ENCODE measurements at regions not wholly inside any gene's neighbourhood (a gene's known extent, or its start where the extent isn't known, plus 50 kb on each side); places are given as distances from the start of the nearest gene placed in this dataset.

GRCh38 chr7:17057143-17057509, 175.3 kb upstream of the AGR3 start:
- TF ChIP-seq, protein P1, sequence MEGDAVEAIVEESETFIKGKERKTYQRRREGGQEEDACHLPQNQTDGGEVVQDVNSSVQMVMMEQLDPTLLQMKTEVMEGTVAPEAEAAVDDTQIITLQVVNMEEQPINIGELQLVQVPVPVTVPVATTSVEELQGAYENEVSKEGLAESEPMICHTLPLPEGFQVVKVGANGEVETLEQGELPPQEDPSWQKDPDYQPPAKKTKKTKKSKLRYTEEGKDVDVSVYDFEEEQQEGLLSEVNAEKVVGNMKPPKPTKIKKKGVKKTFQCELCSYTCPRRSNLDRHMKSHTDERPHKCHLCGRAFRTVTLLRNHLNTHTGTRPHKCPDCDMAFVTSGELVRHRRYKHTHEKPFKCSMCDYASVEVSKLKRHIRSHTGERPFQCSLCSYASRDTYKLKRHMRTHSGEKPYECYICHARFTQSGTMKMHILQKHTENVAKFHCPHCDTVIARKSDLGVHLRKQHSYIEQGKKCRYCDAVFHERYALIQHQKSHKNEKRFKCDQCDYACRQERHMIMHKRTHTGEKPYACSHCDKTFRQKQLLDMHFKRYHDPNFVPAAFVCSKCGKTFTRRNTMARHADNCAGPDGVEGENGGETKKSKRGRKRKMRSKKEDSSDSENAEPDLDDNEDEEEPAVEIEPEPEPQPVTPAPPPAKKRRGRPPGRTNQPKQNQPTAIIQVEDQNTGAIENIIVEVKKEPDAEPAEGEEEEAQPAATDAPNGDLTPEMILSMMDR (IDR thresholded peaks at IDR 0.05), result no peak
- no peak for TF ChIP-seq POLR2A (IDR thresholded peaks at IDR 0.05)

Data from adrenal gland (tissue), 5 donors.